Neural progenitor cell (in vitro differentiated cells): ENCODE measurements at regions not wholly inside any gene's neighbourhood (a gene's known extent, or its start where the extent isn't known, plus 50 kb on each side); places are given as distances from the start of the nearest gene placed in this dataset.

Source experiments
- CTCF ChIP-seq: fragments of 200-600 bp; sonication (generic); IDR thresholded peaks from 2 replicates; pipeline ENCODE4 v1.5.1; 2017; ENCODE audit warnings: antibody characterized with exemption, mild to moderate bottlenecking
- EZH2 ChIP-seq: fragments of 200-600 bp; sonication (generic); IDR thresholded peaks from 2 replicates; pipeline ENCODE4 v1.6.1; 2017; ENCODE audit warnings: antibody characterized with exemption, mild to moderate bottlenecking, moderate library complexity

- TF ChIP-seq CTCF (no peak), EZH2 (no peak)
Observed at GRCh38 chr9:89999534-90000370, 394.9 kb downstream of the GADD45G start.
